GM19452 (cell line): ENCODE measurements at regions not wholly inside any gene's neighbourhood (a gene's known extent, or its start where the extent isn't known, plus 50 kb on each side); places are given as distances from the start of the nearest gene placed in this dataset.
"Not testable (repeated sequence)": the region's sequence is repeated elsewhere in the genome, so short reads cannot be mapped to it uniquely, and the experiment has no call there.

Experiments
- ATAC-seq: cut with Tn5 transposase; IDR thresholded peaks from one replicate; pipeline ENCODE4 v1.9.1; 2021; ENCODE audit not compliant: unreplicated experiment

- ATAC-seq, result not testable (repeated sequence)
Measured at GRCh38 chr2:208921358-208921757, 502.5 kb upstream of the MAP2 start.

DNA sequence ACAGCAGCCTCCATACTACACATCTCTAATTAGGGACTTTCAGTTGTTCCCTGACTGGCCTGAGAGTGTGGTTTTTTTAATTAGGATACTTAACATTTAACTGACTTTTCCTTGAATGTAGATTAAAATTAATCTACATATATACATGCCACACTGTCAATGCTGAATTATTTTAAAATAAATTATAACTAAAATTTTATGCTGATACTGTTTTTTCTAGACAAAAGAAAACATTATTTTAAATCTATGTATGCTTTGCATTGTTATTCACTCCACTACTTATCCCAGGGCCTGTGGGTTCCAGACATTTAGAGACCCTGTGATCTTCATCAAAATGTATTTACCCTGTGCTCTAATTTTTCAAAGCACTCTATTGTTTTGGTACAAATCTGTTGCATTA, 496.0 kb upstream of the MAP2 start:
- no peak for ATAC-seq

DNA sequence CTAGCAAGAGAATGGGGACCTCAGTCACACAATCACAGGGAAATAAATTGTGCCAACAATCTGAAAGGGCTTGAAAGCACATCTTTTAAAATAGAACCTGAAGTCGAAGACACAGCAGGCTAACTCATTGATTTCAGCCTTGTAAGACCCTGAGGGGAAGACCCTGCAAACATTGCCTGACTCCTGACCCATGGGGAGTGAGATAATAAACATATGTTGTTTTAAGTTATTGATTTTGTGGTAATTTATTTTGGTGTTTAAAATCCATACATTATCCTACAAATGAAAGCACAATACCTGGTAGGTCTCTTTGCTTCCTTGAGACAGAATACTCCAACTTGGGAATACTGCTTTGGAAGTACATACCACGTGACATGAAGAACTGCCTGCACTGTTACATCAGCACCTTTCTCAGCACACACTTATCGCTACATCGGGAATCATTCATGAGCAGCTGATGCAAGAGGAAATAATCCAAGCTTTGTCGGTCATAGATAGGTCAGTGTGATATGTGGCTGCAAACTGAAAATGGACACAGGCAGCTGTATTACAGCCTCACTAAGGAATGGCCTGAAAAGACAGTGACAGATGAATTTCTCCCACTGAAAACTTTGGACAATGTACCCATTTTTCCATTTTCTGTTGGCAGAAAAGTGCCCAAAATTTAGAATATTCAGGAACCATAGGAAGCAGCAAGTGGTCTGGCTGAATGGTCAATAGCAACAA, 494.5 kb upstream of the MAP2 start:
- ATAC-seq, result no peak

DNA sequence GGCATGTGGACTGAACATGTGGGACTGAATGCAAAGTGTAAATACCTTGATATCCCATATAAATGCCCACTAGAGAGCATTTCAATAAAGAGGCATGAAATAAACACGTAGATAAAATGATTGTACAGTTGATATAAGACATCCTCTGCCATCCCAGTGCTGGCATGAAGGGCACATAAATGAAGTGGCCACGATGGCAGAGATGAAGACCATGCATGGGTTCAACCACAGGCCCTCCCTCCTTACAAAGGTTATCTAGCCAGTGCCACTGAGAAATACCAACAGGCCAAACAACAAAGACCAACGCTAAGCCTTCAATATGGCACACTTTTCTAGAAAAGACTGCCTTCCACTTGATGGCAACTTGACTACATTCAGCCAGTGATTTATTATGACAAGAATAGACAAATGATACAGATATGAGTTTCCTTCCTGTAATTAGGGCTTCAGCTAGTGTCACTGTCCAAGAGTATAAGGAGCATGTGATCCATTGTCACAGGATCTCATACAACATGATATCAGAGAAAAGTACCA, 493.9 kb upstream of the MAP2 start:
- no peak for ATAC-seq

DNA sequence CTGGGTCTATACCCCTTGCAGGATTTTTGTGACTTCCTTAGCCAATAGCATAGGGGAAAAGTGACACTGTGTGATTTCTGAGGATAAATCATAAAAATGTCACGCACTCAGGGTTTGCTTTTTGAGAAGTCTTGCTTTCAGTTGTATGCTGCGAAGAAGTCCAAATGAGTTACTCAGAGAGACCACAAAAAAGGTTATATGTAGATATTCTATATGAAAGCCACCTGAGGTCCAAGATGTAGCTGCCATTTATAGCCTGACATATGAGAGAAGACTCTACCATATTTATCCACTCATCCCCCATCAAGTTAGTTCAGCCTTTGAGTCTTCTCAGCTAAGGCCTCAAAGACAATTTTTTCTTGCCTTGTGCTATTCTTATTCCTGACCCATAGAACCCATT, 488.3 kb upstream of the MAP2 start:
- no peak for ATAC-seq

DNA sequence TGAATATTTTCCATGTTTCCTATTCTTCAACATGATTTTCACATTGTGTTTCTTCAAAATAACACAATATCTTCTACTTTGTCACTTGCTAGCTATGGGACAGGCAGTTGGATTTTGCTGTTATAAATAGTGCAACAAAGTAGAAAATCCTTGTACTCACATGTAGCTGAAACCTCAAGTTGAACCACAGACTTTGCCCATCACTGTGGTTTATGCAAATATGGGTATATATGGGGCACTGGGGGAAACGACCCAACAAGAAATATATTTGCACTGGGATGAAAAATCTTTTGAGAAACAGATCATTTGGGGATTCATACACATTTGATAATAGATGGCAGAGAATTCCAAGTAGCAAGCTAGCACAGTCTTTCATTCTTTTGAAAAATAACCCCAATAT, 486.3 kb upstream of the MAP2 start:
- ATAC-seq, result no peak

- ATAC-seq, result no peak
Measured at GRCh38 chr2:208939852-208940251, 484.0 kb upstream of the MAP2 start.

GRCh38 chr2:208945719-208946256, 478.1 kb upstream of the MAP2 start:
- no peak for ATAC-seq

- no peak for ATAC-seq
Measured at GRCh38 chr2:208948073-208948472, 475.8 kb upstream of the MAP2 start.

- no peak for ATAC-seq
Measured at GRCh38 chr2:208970070-208970469, 453.8 kb upstream of the MAP2 start.

DNA sequence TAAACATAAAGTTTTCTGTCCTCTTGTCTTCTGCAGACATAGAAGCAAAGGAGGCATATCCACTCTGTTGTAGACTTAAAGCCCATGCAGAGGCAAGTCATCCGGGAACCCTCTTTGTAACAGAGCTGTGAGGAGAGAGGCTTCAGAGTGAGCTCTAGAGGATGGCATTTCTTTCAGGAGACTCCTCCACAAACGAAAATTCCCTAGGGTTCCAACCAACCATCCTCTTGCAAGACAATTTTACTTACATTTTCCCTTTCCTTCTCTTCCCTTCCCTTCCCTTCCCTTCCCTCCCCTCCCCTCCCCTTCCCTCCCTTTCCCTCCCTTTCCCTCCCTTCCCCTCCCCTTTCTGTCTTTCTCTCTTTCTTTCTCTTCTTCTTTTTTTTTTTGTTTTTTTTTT, 446.3 kb upstream of the MAP2 start:
- ATAC-seq, result no peak

DNA sequence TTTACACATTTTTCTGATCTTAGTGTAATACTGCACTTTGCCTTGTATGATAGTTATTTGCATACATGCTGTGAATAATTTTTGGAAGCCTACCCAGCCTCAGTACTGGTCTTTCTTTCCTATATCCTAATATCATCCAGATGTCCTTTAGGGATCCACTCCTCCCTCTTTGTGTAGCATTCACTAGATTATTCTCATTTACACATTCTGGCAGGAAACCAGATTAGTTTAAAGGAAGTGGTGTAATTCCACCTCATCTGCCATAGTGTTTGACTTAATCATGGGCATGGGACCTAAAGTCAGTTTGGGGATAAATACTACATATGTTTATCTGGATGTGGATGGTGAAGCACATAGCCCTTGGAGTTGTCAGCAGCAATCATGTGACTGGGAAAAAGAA, 444.9 kb upstream of the MAP2 start:
- no peak for ATAC-seq

DNA sequence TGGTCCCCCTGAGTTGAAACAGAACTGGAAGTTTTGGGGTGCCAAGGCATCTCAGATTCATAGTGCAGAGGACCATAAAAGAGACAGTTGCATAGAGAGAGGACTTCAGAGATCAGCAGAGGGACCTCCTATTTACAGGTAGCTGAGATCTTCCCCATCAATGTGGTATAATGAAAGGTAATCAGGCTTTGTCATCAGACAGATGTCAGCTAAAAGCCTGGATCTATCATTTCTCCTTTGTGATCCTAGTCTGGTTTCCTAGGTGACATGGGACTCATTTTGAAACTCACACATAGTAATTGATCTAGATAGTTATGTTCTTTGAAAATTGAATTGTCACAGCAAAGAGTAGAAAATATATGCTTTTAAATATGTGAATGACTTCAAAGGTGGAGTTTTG, 443.5 kb upstream of the MAP2 start:
- ATAC-seq, result no peak

DNA sequence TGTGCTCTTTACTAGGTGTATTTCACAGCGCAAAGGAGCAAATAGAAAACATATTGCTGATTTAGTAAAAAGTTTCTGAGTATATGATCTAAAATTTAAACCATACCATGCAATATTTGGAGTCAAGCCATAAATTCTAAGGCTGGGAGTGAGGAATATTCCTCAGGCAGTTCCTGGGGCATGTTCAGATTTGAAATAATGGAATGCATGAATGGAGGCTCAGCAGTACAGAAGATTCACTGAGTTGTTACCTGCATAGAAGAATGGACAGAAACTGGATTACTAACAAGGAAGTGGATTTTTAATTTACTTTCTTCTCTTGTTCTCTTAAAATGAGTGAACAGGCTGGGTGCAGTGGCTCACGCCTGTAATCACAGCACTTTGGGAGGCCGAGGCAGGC, 441.0 kb upstream of the MAP2 start:
- ATAC-seq, result no peak

GRCh38 chr2:208983486-208983885, 440.4 kb upstream of the MAP2 start:
- no peak for ATAC-seq

DNA sequence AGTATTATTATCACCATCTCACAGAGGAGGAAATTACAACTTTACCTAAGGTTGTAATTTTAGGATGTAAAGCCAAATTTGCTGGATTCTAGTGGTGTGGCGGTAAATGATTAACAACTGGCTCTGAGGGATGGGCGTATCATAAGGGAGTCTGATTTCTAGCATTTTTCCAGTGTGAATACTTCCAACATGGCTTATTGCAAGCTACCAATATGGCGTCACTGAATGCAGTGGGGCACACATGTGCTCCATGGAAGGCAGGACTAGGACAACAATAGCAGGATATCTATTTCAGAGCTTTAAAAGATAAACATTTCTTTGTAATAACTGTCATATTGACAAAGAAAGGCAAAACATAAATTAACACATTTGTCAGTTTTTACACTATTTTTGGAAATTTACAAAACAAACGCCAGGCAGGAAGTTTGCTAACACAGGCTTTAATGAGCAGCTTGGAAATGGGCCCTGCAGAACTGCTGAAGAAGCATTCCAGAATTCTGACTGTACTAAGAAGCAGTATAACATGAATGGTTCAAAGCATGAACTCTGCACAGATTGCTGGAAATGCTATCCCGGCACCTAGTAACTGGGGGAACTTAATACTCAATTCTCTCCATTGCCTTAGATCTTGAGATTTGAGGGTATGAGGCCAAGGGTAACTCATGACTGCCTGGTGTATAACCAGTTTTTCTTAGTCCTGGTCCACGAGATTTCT, 439.3 kb upstream of the MAP2 start:
- no peak for ATAC-seq

GRCh38 chr2:208985644-208986043, 438.2 kb upstream of the MAP2 start:
- ATAC-seq, result no peak

GRCh38 chr2:208990716-208991115, 433.1 kb upstream of the MAP2 start:
- ATAC-seq, result no peak

- ATAC-seq, result no peak
Measured at GRCh38 chr2:208999911-209000310, 423.9 kb upstream of the MAP2 start.

- no peak for ATAC-seq
Measured at GRCh38 chr2:209002054-209002453, 421.8 kb upstream of the MAP2 start.

DNA sequence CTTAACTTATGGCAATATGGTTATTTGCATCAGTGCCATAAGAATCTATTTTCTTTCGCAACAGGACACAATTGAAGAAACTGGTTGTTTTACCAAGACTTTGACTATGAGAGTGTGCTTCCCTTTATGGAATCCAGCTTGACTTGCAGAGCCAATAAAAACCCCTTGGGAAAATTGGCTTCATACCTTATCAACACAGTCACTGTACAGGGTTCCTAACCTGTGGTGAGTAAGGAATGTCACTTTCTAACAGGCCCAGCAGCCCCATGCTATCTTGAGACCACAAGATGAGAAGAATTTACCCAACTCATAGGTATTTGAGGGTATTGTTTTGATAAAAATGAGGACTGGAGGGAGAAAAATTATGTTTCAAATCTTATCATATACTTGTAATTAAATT, 418.5 kb upstream of the MAP2 start:
- no peak for ATAC-seq

DNA sequence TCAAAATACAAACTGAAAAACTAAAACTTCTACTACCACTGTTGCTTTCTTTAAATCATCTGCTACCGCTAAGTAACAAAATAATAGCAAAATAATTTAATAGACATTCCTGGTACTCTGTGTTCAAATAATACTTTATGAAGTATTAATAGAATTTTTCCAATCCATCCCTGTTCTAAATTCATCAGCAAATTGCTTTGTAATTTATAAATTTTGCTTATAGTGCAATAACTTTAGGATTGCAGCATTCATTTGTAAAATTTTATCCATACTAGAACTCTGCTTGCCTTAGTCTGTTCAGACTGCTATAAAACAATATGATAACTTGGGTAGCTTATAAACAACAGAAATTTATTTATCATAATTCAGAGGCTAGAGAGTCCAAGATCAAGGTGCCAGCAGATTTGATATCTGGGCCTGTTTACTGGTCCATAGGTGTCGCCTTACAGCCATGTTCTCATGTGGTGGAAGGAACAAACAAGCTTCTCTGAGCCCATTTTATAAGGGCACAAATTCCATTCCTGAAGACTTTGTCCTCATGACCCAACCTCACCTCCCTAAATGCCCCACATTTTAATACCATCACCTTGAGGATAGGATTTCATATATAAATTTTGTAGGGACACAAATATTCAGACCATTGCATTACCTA, 415.1 kb upstream of the MAP2 start:
- no peak for ATAC-seq
